H1 (cell line): ENCODE measurements at regions not wholly inside any gene's neighbourhood (a gene's known extent, or its start where the extent isn't known, plus 50 kb on each side); places are given as distances from the start of the nearest gene placed in this dataset.

Experiments
- CTCF ChIA-PET: fragments of 300-600 bp; sonication (Branson Sonifier 250); formaldehyde crosslinking; loops from one replicate; lab custom pipeline; 2021; ENCODE audit not compliant: partially characterized antibody; lab: Charles Lee
- POLR2A ChIA-PET: fragments of 300-600 bp; sonication (Branson Sonifier 250); formaldehyde crosslinking; loops from one replicate; lab custom pipeline; 2021; ENCODE audit warnings: inconsistent platforms; ENCODE audit not compliant: partially characterized antibody; lab: Charles Lee
- DNase-seq, 2 experiments: peaks; one replicate each; pipeline versions ENCODE4 v3.0.0 to v3.0.0-alpha.2; 2010 to 2022; ENCODE audit warnings: low spot score in 2 of 2, low read depth in 1 of 2, mixed read lengths in 1 of 2
- FAIRE-seq: peaks from 2 replicates; lab custom pipeline; 2011; peaks lifted over from hg19 to GRCh38; lab: Jason Lieb, UNC
- H2AFZ ChIP-seq: 2 replicates; pipeline ENCODE4 v1.8.1; 2012; ENCODE audit warnings: low read length, inconsistent platforms
- H2AK5ac ChIP-seq: 2 replicates; pipeline ENCODE4 v1.6.1; 2013; ENCODE audit warnings: low read depth, low read length
- H2BK120ac ChIP-seq: replicated peaks from 2 replicates; pipeline ENCODE3; 2013; ENCODE audit warnings: low read depth, low read length, inconsistent platforms
- H2BK12ac ChIP-seq: 2 replicates; pipeline ENCODE4 v1.6.1; 2013; ENCODE audit warnings: low read depth, low read length
- H2BK15ac ChIP-seq: 2 replicates; pipeline ENCODE4 v1.6.1; 2013; ENCODE audit warnings: low read length
- H2BK20ac ChIP-seq: 2 replicates; pipeline ENCODE4 v1.6.1; 2013; ENCODE audit warnings: low read length
- H2BK5ac ChIP-seq: 2 replicates; pipeline ENCODE4 v1.6.1; 2013; ENCODE audit warnings: low read depth, low read length
- H3K14ac ChIP-seq: 2 replicates; pipeline ENCODE4 v1.6.1; 2013; ENCODE audit warnings: inconsistent platforms; ENCODE audit not compliant: insufficient read length
- H3K18ac ChIP-seq: 2 replicates; pipeline ENCODE4 v1.6.1; 2013; ENCODE audit warnings: low read length; ENCODE audit errors: extremely low read depth
- H3K23ac ChIP-seq: 2 replicates; pipeline ENCODE4 v1.6.1; 2013; ENCODE audit warnings: inconsistent platforms; ENCODE audit not compliant: insufficient read length
- H3K23me2 ChIP-seq: 2 replicates; pipeline ENCODE4 v1.6.1; 2013; ENCODE audit warnings: low read depth, low read length
- H3K27ac ChIP-seq: 2 replicates; pipeline ENCODE4 v1.6.1; 2011; ENCODE audit warnings: low read depth, low read length, inconsistent platforms
- H3K27me3 ChIP-seq, 4 experiments: replicated peaks in 1 of 4; 1 replicate in 1 of 4; 2 replicates in 3 of 4; pipeline versions ENCODE4 v1.6.1 to v1.8.1; 2011 to 2013; ENCODE audit warnings: low read length in 3 of 4, mild to moderate bottlenecking in 3 of 4, inconsistent platforms in 2 of 4, mixed read lengths in 2 of 4, moderate library complexity in 1 of 4; ENCODE audit not compliant: control insufficient read depth in 3 of 4, insufficient read depth in 3 of 4; ENCODE audit errors: extremely low read depth in 1 of 4
- H3K36me3 ChIP-seq, 4 experiments: 2 replicates each; pipeline versions ENCODE4 v1.6.1 to v1.8.1; 2011 to 2013; ENCODE audit warnings: mild to moderate bottlenecking in 4 of 4, low read length in 3 of 4, moderate library complexity in 2 of 4, control low read depth in 1 of 4, inconsistent platforms in 1 of 4; ENCODE audit not compliant: insufficient read depth in 4 of 4, control insufficient read depth in 2 of 4
- H3K4ac ChIP-seq: replicated peaks from 2 replicates; pipeline ENCODE3; 2013; ENCODE audit warnings: low read length, low read depth, mixed read lengths, inconsistent platforms; ENCODE audit not compliant: insufficient read length
- H3K4me1 ChIP-seq, 4 experiments: replicated peaks in 1 of 4; 1 replicate in 1 of 4; 2 replicates in 3 of 4; pipeline versions ENCODE4 v1.6.1 to v1.8.1; 2011 to 2013; ENCODE audit warnings: low read length in 3 of 4, inconsistent platforms in 2 of 4, mixed read lengths in 1 of 4; ENCODE audit not compliant: insufficient read depth in 4 of 4, control insufficient read depth in 3 of 4
- H3K4me2 ChIP-seq, 2 experiments: 2 replicates each; pipeline versions ENCODE4 v1.6.1 to v1.8.1; 2011 to 2013; ENCODE audit warnings: low read depth in 2 of 2, low read length in 2 of 2, control low read depth in 1 of 2, inconsistent platforms in 1 of 2, mild to moderate bottlenecking in 1 of 2; ENCODE audit not compliant: insufficient read depth in 1 of 2
- H3K4me3 ChIP-seq, 4 experiments: fragments of 200-600, 300-600 bp in 1 of 4; sonication (generic), shearing (Covaris generic), sonication (Bioruptor Twin) in 1 of 4; 2 replicates each; pipeline versions ENCODE4 v1.5.1 to v1.8.1; 2011 to 2016; ENCODE audit warnings: low read length in 4 of 4, low read depth in 3 of 4, control low read depth in 2 of 4, inconsistent platforms in 2 of 4, mild to moderate bottlenecking in 2 of 4, mixed read lengths in 1 of 4, moderate library complexity in 1 of 4; ENCODE audit not compliant: insufficient read depth in 2 of 4; ENCODE audit errors: extremely low read depth in 1 of 4
- H3K56ac ChIP-seq: replicated peaks from 2 replicates; pipeline ENCODE3; 2013; ENCODE audit warnings: low read depth, mild to moderate bottlenecking, mixed read lengths, low read length, inconsistent platforms; ENCODE audit not compliant: insufficient read length
- H3K79me1 ChIP-seq: 2 replicates; pipeline ENCODE4 v1.6.1; 2013; ENCODE audit warnings: low read depth, low read length, control low read depth
- H3K79me2 ChIP-seq, 2 experiments: 2 replicates each; pipeline versions ENCODE4 v1.6.1 to v1.8.1; 2012 to 2013; ENCODE audit warnings: low read length in 2 of 2, mild to moderate bottlenecking in 2 of 2, inconsistent platforms in 1 of 2; ENCODE audit not compliant: insufficient read depth in 2 of 2, control insufficient read depth in 1 of 2
- H3K9ac ChIP-seq, 4 experiments: replicated peaks in 1 of 4; 1 replicate in 1 of 4; 2 replicates in 3 of 4; pipeline versions ENCODE4 v1.6.1 to v1.8.1; 2011 to 2013; ENCODE audit warnings: low read depth in 3 of 4, low read length in 3 of 4, control low read depth in 2 of 4, mild to moderate bottlenecking in 2 of 4, moderate library complexity in 2 of 4, inconsistent platforms in 1 of 4; ENCODE audit errors: extremely low read depth in 1 of 4
- H3K9me3 ChIP-seq, 2 experiments: 2 replicates each; pipeline versions ENCODE4 v1.6.1 to v1.8.1; 2012 to 2013; ENCODE audit warnings: mild to moderate bottlenecking in 2 of 2, moderate library complexity in 2 of 2, control low read depth in 1 of 2, inconsistent platforms in 1 of 2, low read depth in 1 of 2, low read length in 1 of 2, mixed read lengths in 1 of 2; ENCODE audit not compliant: insufficient read depth in 2 of 2
- H4K20me1 ChIP-seq, 2 experiments: replicated peaks in 1 of 2; 2 replicates each; pipeline versions ENCODE3 to v1.8.1; 2011 to 2013; ENCODE audit warnings: inconsistent platforms in 2 of 2, low read length in 2 of 2, mild to moderate bottlenecking in 1 of 2; ENCODE audit not compliant: insufficient read depth in 2 of 2, control insufficient read depth in 1 of 2
- H4K5ac ChIP-seq: 2 replicates; pipeline ENCODE4 v1.6.1; 2013; ENCODE audit warnings: low read length, low read depth, mixed read lengths, inconsistent platforms; ENCODE audit not compliant: insufficient read length
- H4K8ac ChIP-seq: 2 replicates; pipeline ENCODE4 v1.8.0; 2013; ENCODE audit warnings: mild to moderate bottlenecking, moderate library complexity, low read length, inconsistent platforms; ENCODE audit not compliant: insufficient read depth; ENCODE audit errors: extremely low read depth
- H4K91ac ChIP-seq: replicated peaks from 2 replicates; pipeline ENCODE3; 2013; ENCODE audit warnings: low read length, mixed read lengths, inconsistent platforms; ENCODE audit not compliant: insufficient read length
- BCL11A ChIP-seq, 2 experiments: IDR thresholded peaks; one replicate each; pipeline ENCODE4 v1.6.1; 2011; ENCODE audit warnings: low read depth in 2 of 2, low read length in 2 of 2, mild to moderate bottlenecking in 2 of 2
- BRCA1 ChIP-seq: IDR thresholded peaks from 2 replicates; pipeline ENCODE4 v1.6.1; 2012; ENCODE audit warnings: low read depth, low read length, improper control_type of control experiment
- CEBPB ChIP-seq: IDR thresholded peaks from 2 replicates; pipeline ENCODE4 v1.6.1; 2012; ENCODE audit warnings: low read depth, low read length
- CHD2 ChIP-seq: IDR thresholded peaks from 2 replicates; pipeline ENCODE4 v1.6.1; 2012; ENCODE audit warnings: low read length, improper control_type of control experiment
- MAX ChIP-seq: IDR thresholded peaks from 2 replicates; pipeline ENCODE4 v1.6.1; 2012; ENCODE audit warnings: inconsistent platforms
- NANOG ChIP-seq: IDR thresholded peaks from 2 replicates; pipeline ENCODE4 v1.6.1; 2011; ENCODE audit warnings: low read length, low read depth, mild to moderate bottlenecking, inconsistent platforms; ENCODE audit not compliant: insufficient read depth, poor library complexity, severe bottlenecking
- PHF8 ChIP-seq: fragments of 200-600 bp; sonication (generic); conservative IDR thresholded peaks from 2 replicates; pipeline ENCODE4 v1.7.1; 2012; ENCODE audit warnings: low read depth, mild to moderate bottlenecking, inconsistent platforms, low read length, moderate library complexity
- RBBP5 ChIP-seq: IDR thresholded peaks from 2 replicates; pipeline ENCODE4 v1.7.1; 2012; ENCODE audit warnings: low read depth, mild to moderate bottlenecking, inconsistent platforms, low read length, moderate library complexity, borderline replicate concordance
- RFX5 ChIP-seq: IDR thresholded peaks from 2 replicates; pipeline ENCODE4 v1.6.1; 2011; ENCODE audit warnings: low read depth, low read length, improper control_type of control experiment, borderline replicate concordance
- SP1 ChIP-seq: IDR thresholded peaks from 2 replicates; pipeline ENCODE4 v1.6.1; 2011; ENCODE audit warnings: low read depth, low read length
- SP2 ChIP-seq: IDR thresholded peaks from 2 replicates; pipeline ENCODE4 v1.6.1; 2012; ENCODE audit warnings: mild to moderate bottlenecking, low read length, inconsistent platforms
- SUZ12 ChIP-seq: fragments of 200-600 bp; sonication (generic); IDR thresholded peaks from 2 replicates; pipeline ENCODE4 v1.6.1; 2012; ENCODE audit warnings: mild to moderate bottlenecking, inconsistent platforms, low read length, moderate library complexity, mixed read lengths
- TBP ChIP-seq: IDR thresholded peaks from 2 replicates; pipeline ENCODE4 v1.6.1; 2011; ENCODE audit warnings: low read depth, low read length, improper control_type of control experiment
- USF2 ChIP-seq: IDR thresholded peaks from 2 replicates; pipeline ENCODE4 v1.6.1; 2011; ENCODE audit warnings: low read length, improper control_type of control experiment
- WGBS, 2 experiments: shearing (Covaris generic) in 1 of 2; methylation state at CpG; one replicate each; pipeline versions ENCODE4 v1.1.6 to v1.1.7; 2013 to 2015; ENCODE audit warnings: low lambda C conversion rate in 2 of 2, mixed read lengths in 2 of 2, inconsistent platforms in 1 of 2, low coverage in 1 of 2, missing lambda C conversion rate in 1 of 2; ENCODE audit not compliant: insufficient replicate concordance in 2 of 2, insufficient coverage in 1 of 2, insufficient read length in 1 of 2; ENCODE audit errors: extremely low coverage in 1 of 2, missing lambda C conversion rate in 1 of 2; 5-methylcytosine and 5-hydroxymethylcytosine counted together

- Histone ChIP-seq H3K36me3 (no peaks in the 10 kb centered on the region), H2BK120ac (no peak overlapping the region), H3K27me3 (no peaks in the 10 kb centered on the region; a peak in 1 of 7 replicates), H3K4ac (no peak overlapping the region), H3K23me2 (no peaks in the 10 kb centered on the region), H3K18ac (no peak overlapping the region), H4K5ac (no peak overlapping the region), H3K9me3 (no peaks in the 10 kb centered on the region), H3K27ac (no peak overlapping the region), H2BK5ac (no peak overlapping the region), H4K20me1 (no peaks in the 10 kb centered on the region), H3K4me3 (no peak overlapping the region), H4K91ac (no peak overlapping the region), H3K23ac (no peak overlapping the region), H3K79me1 (no peaks in the 10 kb centered on the region), H4K8ac (no peak overlapping the region), H3K14ac (no peak overlapping the region), H2BK15ac (no peak overlapping the region), H3K56ac (no peak overlapping the region), H3K4me1 (no peaks in the 10 kb centered on the region), H2BK12ac (no peak overlapping the region), H3K9ac (no peak overlapping the region), H2AFZ (no peak overlapping the region), H3K79me2 (no peaks in the 10 kb centered on the region), H2AK5ac (no peak overlapping the region)
- POLR2A ChIA-PET, result no interaction called here
- DNase-seq (no peak), FAIRE-seq (no peak)
- CTCF ChIA-PET, result no interaction called here
- WGBS, 2 experiments, result 82% methylated on average over 4 of the region's 4 CpGs; no CpG with 5 or more reads in 1 of the 2 experiments
- TF ChIP-seq TBP (no peak), NANOG (no peak), CEBPB (no peak), PHF8 (no peak), RFX5 (no peak), SP2 (no peak), RBBP5 (no peak), SP1 (no peak), MAX (no peak), SUZ12 (no peak), USF2 (no peak), CHD2 (no peak), BCL11A (IDR thresholded peaks at IDR 0.05; ENCODE audit: low read depth in 2 of 2, low read length in 2 of 2) (no peak), BRCA1 (no peak)
- TF ChIP-seq, all 59 proteins: peak for 0
- Histone ChIP-seq H3K4me2 (no peak overlapping the region), H2BK20ac (no peak overlapping the region)
Observed at GRCh38 chr21:15139898-15140297, 75.1 kb upstream of the NRIP1 start.
